NB4 (cell line): ENCODE measurements at regions not wholly inside any gene's neighbourhood (a gene's known extent, or its start where the extent isn't known, plus 50 kb on each side); places are given as distances from the start of the nearest gene placed in this dataset.

Source experiments
- CTCF ChIP-seq: IDR thresholded peaks from one replicate; pipeline ENCODE4 v1.5.1; 2012; ENCODE audit warnings: low read depth, low read length
- MYC ChIP-seq: IDR thresholded peaks from 2 replicates; pipeline ENCODE4 v1.6.1; 2011; ENCODE audit warnings: low read depth, low read length
- POLR2A ChIP-seq: IDR thresholded peaks from 2 replicates; pipeline ENCODE4 v1.6.1; 2011; ENCODE audit warnings: mild to moderate bottlenecking; ENCODE audit not compliant: insufficient read length; ENCODE audit errors: extremely low read depth
- TF ChIP-seq, protein P1 (sequence below): IDR thresholded peaks from 2 replicates; pipeline ENCODE4 v1.6.1; 2011; ENCODE audit warnings: low read depth, low read length

DNA sequence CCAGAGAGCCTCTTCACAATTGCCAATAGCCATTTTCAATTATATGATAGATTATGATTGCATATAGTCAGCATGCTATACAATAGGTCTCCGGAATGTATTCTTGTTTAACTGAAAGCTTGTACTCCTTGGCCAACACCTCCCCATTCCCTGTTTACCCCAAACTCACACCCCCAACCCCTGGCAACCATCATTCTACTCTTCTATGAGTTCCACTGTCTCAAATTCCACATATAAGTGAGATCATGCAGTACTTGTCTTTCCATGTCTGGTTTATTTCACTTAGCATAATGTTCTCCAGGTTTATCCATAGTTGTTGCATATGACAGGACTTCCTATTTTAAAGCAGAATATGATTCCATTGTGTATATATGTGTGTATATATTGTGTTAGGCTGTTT lies 110.7 kb upstream of the STC2 start:
- TF ChIP-seq CTCF: no peak
- TF ChIP-seq MYC: no peak
- TF ChIP-seq POLR2A: no peak
- TF ChIP-seq, protein P1, sequence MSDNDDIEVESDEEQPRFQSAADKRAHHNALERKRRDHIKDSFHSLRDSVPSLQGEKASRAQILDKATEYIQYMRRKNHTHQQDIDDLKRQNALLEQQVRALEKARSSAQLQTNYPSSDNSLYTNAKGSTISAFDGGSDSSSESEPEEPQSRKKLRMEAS: no peak
